HG03520 (cell line): ENCODE measurements at regions not wholly inside any gene's neighbourhood (a gene's known extent, or its start where the extent isn't known, plus 50 kb on each side); places are given as distances from the start of the nearest gene placed in this dataset.
"Not testable (repeated sequence)": the region's sequence is repeated elsewhere in the genome, so short reads cannot be mapped to it uniquely, and the experiment has no call there.

ENCODE experiments used
- ATAC-seq: cut with Tn5 transposase; IDR thresholded peaks from one replicate; pipeline ENCODE4 v1.9.1; 2021; ENCODE audit warnings: mild to moderate bottlenecking, moderate library complexity; ENCODE audit not compliant: unreplicated experiment

DNA sequence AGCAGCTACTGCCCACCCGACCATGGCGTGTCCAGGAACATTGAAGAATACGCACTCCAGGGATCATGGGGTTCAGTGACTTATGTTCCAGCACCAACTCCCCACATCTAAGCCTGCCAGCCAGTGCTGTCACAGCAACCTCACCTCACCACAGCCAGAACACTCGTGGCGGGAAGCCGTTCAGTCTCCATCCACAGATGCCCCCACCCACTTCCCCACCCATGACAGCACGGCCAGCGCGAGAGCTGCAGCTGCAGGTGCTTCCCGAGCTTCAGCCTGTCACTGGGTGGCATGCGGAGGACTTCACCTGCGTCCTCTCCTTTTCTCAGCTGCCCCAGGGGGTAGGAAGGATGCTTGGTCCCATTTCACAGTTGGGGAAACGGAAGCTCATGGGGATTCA, 50.3 kb downstream of the RBFOX3 start:
- ATAC-seq = no peak

DNA sequence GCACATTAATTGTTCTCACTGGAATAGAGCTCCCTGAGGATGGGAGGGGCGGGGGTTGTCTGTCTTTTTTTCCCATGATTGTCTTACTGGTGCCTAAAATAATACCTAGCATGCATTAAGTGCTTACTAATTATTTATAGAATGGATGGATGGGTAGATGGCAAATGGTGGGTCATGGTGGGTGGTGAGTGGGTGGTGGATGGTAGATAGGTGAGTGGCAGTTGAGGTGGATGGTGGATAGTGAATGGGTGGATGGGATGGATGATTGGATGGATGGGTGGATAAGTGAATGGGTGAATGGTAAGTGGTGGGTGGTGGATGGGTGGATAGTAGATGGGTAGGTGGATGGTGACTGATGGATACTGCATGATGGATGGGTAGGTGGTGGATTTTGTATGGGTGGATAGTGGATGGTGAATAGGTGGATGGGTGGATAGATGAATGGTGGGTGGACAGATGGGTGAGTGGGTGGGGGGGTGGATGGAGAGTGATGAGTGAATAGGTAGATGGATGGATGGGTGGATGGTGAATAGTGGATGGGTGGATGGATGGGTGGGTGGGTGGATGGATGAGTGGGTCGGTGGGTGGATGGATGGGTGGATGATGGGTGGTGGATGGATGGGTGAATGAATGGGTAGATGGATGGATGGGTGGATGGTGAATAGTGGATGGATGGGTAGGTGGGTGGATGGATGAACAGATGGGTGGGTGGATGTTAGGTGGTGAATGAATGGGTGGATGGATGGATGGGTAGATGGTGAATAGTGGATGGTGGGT, 51.6 kb downstream of the RBFOX3 start:
- ATAC-seq = no peak

DNA sequence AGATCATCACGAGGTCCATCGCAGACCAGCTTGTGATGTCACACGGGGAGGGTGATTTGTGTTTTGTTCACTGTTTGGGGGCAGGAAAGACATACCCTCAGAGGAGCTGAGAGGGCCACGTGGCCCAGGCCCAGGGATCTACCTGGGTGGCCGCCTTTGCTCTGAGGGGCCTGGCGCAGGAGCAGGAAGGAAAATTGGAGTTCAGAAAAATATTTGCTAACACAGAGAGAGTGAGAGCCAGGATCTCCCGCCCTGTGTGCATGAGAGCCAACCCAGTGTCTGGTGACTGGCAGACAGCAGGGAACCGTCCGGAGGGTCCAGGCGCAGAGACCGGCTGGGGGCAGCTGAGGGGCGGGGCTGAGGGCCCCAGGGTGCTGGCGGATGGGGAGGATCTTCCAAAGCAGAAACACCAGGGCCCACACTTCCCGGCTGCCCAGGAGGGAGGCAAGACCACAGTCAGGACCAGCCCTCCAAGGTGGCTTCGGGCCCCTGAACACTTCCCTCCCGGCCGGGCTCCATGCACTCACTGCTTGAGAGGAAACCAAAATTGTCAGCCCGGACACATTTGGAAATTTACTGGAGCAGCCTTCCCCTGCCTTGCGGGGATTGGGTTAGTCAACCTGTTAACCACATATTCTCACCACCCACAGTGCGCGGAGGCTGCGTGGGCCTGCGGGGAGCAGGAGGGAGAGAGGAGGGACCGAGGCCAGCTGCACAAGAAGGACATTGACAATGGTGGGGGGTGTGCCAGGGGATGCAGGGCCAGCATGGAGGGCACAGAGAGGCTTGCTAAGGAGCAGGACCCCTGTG, 52.6 kb downstream of the RBFOX3 start:
- ATAC-seq = no peak

DNA sequence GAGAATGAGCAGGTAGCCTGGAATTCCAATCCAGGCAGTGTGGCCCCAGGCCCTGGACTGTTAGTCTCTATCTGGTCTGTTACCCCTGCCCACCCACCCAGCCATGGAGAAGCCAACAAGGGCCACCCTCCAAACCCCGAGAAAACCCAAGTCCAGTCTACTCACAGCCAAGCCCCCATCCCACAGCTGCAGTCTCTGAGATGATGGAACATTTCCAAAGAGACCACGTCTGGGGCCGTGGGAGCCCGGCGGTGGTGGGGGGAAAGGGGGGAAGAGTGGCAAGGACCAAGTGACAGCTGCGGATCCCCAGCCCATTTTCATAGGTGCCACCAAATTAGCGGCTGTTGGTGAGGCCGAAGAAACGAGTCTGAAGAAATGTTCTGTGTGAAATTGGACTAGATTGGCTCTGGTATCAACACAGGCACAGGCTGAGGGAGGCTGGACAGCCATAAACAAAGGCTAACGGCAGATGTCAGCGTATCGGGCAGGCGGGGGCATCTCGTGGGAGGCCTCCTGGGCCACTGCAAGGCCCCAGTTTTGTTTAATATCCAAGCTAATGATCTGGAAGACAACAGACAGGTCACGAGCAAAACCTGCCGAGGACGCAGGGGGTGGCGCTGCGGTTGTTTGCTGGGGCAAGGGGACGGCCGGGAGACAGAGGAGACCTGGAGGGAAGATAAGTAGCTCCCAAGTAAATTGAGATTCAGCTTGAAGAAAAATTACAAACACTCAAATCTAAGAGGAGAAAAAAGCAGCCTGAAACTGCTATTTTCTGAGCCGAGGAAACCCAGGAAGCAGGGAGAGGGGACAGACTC, 53.4 kb downstream of the RBFOX3 start:
- no peak for ATAC-seq

GRCh38 chr17:79556271-79556670, 54.6 kb downstream of the RBFOX3 start:
- no peak for ATAC-seq

DNA sequence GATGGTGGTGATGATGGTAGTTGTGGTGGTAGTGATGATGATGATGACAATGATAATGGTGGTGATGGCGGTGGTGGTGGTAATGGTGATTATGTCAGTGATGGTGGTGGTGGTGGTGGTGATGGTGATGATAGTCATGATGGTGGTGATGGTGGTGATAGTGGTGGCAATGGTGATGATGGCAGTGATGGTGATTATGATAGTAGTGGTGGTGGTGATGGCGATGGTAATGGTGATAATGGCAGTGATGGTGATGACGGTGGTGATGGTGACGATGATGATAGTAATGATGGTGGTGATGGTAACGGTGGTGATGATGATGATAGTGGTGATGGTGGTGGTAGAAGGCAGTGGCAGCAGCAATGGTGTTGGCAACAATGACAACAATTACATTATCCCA, 55.3 kb downstream of the RBFOX3 start:
- ATAC-seq = no peak

- not testable (repeated sequence) for ATAC-seq
Observed at GRCh38 chr17:79554346-79554745, 56.5 kb downstream of the RBFOX3 start.

- ATAC-seq = no peak
Observed at GRCh38 chr17:79552824-79553223, 58.0 kb downstream of the RBFOX3 start.

DNA sequence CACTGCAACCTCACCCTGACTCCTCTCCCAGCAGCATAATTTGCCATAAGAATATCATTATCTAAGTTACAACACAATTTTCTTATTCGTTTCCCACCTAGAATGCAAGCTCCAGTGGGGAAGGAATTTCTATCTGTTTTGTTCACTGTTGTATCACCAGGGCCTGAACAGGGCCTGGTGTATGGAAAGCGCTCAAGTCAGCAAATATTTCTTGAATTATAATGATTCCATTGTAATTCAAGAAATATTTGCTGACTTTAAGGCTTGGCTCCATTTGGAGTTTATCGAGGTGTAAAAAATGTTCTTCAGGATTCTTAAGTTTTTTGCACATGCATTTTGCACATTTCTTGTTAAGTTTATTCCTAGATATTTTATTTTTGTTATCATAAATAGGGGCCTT, 58.4 kb downstream of the RBFOX3 start:
- no peak for ATAC-seq

DNA sequence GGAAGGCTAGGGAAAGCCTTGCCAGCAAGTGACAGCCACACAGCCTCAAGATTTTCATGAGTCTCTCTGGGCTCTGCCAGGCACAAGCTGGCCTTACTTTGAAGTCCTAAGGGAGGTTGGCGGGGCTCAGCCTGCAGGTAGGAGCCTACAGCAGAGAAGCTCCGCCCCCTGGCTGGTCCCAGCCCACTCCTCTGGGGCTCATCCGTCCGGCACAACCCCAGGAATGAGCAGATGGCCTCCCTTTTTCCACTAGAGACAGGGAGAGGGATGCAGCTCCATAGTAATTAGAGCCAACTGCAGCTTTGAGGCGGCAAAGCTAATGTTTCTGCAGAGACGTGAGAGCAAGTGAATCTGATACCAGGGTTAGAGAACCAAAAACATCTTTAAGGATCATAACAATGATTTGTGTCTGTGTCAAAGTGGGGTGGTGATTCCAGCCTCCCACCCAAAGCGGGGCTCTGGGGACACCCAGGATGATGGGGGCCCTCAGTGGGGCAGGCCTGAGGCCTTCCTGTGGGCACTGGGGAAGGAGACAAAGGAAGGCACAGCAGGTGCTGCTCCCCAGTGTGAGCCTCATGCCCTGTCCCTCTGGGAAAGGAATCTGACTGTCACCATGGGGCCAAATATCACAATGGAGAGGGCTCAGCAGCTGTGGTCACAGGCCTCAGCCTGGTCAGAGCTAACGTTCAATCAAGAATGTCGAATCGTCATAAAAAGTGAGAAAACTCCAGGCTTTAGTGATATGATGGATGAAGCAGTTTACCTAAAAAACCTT, 61.5 kb downstream of the RBFOX3 start:
- no peak for ATAC-seq

DNA sequence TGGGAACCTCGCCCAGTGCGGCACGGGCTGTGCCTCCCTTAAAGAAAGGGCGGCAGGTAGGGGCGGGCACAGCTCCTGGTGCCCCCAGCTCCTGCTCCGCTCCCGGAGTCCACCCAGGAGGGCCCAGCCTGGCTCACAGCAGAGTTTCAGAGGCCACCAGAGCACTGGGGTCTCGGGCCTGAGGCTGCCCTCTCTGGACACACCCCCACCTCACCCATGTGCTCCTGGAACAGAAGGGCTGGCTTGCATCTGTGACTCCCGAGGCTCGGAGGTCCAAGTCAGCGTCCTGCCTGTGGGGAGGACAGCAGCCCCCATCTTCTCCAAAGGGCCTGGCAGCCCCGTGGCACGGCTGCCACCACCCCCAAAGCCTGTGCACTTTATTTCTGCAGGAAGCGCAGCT, 62.7 kb downstream of the RBFOX3 start:
- ATAC-seq = no peak

- ATAC-seq = no peak
Observed at GRCh38 chr17:79547586-79547985, 63.3 kb downstream of the RBFOX3 start.

DNA sequence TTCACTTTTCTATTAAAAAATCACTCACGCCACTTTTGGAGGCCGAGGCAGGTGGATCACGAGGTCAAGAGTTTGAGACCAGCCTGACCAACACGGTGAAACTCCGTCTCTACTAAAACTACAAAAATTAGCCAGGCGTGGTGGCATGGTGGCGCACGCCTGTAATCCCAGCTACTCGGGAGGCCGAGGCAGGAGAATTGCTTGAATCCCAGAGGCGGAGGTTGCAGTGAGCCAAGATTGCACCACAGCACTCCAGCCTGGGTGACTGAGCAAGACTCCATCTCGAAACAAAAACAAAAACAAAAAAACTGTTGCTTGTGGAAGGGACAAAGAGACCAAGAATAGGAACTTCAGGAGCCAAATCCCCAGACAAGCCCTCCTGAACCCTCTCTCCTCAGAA, 63.7 kb downstream of the RBFOX3 start:
- not testable (repeated sequence) for ATAC-seq

- ATAC-seq = no peak
Observed at GRCh38 chr17:79546386-79546785, 64.5 kb downstream of the RBFOX3 start.

DNA sequence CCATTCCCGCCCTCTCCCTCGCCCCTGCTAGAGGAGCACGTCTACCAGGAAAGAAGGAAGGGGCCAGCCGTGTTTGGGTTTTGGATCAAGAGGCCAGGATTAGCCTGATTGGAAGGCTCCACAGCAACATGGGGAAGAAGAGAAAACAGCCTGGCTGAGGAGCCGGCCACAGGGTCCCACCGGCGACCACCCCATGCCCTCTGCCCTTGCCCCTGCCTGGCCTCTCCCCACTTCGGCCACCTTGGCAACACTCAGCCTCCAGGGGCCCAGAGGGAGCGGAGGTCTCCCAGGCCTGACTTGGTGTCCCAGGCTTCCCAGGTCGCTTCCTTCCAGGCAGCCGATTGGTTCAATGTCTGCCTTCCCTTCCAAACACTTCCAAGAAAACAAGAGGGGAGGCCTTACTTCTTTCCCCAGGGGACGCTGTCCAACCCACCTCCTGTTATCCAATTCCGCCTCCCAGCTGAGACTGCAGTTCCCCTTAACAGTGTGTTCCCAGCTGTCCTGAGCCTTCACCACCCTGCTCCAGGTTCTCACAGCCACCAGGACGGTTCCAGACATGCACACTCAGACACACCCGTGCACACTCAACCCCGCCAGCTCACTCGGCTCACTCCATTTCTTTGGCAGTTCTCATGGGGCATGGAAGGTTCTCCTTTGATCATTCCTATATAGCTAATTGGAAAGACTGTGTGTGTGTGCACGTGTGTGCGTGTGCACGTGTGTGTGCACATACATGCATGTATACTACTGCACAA, 65.4 kb downstream of the RBFOX3 start:
- no peak for ATAC-seq

GRCh38 chr17:79544142-79544914, 66.5 kb downstream of the RBFOX3 start:
- no peak for ATAC-seq

DNA sequence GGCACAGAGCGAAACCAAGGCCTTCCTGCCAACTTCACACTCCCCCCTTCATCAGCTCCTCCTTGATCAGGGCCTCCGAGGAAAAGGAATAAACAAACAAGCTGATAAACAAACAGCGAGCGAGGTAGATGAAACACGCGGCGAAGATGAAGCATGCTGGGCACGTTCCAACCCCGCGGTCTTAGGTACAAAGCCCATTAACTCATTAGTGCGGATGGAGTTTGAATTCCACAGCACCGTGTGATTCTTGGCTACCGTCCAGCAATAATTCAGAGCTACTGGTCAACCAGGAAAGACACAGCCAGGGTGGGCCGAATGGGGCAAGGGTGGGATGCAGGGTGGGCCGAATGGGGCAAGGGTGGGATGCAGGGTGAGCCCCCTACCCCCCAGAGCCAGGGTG, 67.3 kb downstream of the RBFOX3 start:
- no peak for ATAC-seq

DNA sequence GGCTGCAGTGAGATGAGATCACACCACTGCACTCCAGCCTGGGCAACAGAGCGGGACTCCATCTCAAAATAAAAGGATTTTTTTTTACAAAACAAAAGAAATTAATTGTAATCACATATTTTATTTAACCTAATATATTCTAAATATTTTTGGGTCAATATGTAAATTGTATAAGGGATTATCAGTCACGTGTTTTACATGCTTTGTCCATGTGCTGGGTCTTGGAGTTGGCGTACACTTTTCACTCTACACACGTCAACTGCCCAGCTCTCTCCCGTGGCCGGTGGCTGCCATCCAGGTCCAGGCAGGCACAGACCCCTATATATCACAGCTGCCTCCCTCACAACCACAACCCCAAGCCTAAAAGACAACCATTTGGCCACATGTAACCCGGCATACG, 68.1 kb downstream of the RBFOX3 start:
- ATAC-seq = no peak
